HCT116 (cell line): ENCODE measurements at regions not wholly inside any gene's neighbourhood (a gene's known extent, or its start where the extent isn't known, plus 50 kb on each side); places are given as distances from the start of the nearest gene placed in this dataset.

Experiments
- ATAC-seq: fragments of 200-7000 bp; cut with Tn5 transposase; 2 replicates; pipeline ENCODE4 v1.9.1; 2020; ENCODE audit warnings: mild to moderate bottlenecking, moderate library complexity
- BruUV-seq: library from RNA; stranded (reverse); fragments of 400-500 nt; replicated peaks from 2 replicates; lab custom pipeline; 2021; lab: Mats Ljungman, UMichigan
- CTCF ChIA-PET: fragments of 300-600 bp; sonication (Branson Sonifier 250); formaldehyde crosslinking; loops from one replicate; lab custom pipeline; 2021; ENCODE audit warnings: antibody characterized with exemption; lab: Charles Lee
- POLR2A ChIA-PET: fragments of 300-600, 350-600 bp; sonication (Branson Sonifier 250); formaldehyde crosslinking; loops from one replicate; lab custom pipeline; 2021; ENCODE audit warnings: antibody characterized with exemption; lab: Charles Lee
- RAD21 ChIA-PET, 2 experiments: fragments of 300-600 bp; sonication (Branson Sonifier 250); formaldehyde crosslinking; loops; one replicate each; lab custom pipeline; 2023; ENCODE audit warnings: low total read pairs in 2 of 2; ENCODE audit not compliant: uncharacterized antibody in 2 of 2, unreplicated experiment in 2 of 2, low non-redundant PET in 1 of 2; lab: Charles Lee
- DNase-seq: peaks from one replicate; pipeline ENCODE4 v3.0.0-alpha.2; 2010; ENCODE audit warnings: low read depth, low spot score
- H2AFZ ChIP-seq: fragments of 200-600 bp; shearing (Covaris generic), sonication (generic); 2 replicates; pipeline ENCODE4 v1.6.1; 2017; ENCODE audit warnings: low read depth, mixed run types, mixed read lengths, antibody characterized with exemption, low read length; ENCODE audit not compliant: poor library complexity, severe bottlenecking
- H3K27ac ChIP-seq: 2 replicates; pipeline ENCODE4 v1.5.1; 2012; ENCODE audit warnings: low read depth, low read length
- H3K27me3 ChIP-seq: fragments of 200-600 bp; sonication (generic); 2 replicates; pipeline ENCODE4 v1.6.1; 2016; ENCODE audit warnings: mixed run types, low read length, mixed read lengths; ENCODE audit not compliant: insufficient read depth
- H3K36me3 ChIP-seq, 2 experiments: fragments of 200-500 bp in 1 of 2; fragments of 200-600 bp in 1 of 2; sonication (Bioruptor generic) in 1 of 2; sonication (generic) in 1 of 2; 2 replicates each; pipeline versions ENCODE4 v1.5.1 to v1.6.1; 2014 to 2016; ENCODE audit warnings: low read length in 2 of 2, inconsistent platforms in 1 of 2, mixed read lengths in 1 of 2, mixed run types in 1 of 2; ENCODE audit not compliant: insufficient read depth in 2 of 2, control insufficient read depth in 1 of 2
- H3K4me1 ChIP-seq, 2 experiments: fragments of 200-600 bp in 1 of 2; sonication (generic) in 1 of 2; 2 replicates each; pipeline versions ENCODE4 v1.5.1 to v1.6.1; 2012 to 2017; ENCODE audit warnings: low read length in 2 of 2, inconsistent platforms in 1 of 2, mild to moderate bottlenecking in 1 of 2, mixed read lengths in 1 of 2, mixed run types in 1 of 2, moderate library complexity in 1 of 2; ENCODE audit not compliant: insufficient read depth in 2 of 2, control insufficient read depth in 1 of 2
- H3K4me2 ChIP-seq: fragments of 200-600 bp; sonication (generic); 2 replicates; pipeline ENCODE4 v1.6.1; 2017; ENCODE audit warnings: mixed run types, low read length, mixed read lengths
- H3K4me3 ChIP-seq, 2 experiments: fragments of 200-600 bp in 1 of 2; sonication (generic) in 1 of 2; replicated peaks in 1 of 2; 2 replicates each; pipeline ENCODE4 v1.5.1; 2011 to 2016; ENCODE audit warnings: low read length in 2 of 2, control low read depth in 1 of 2, low read depth in 1 of 2, mild to moderate bottlenecking in 1 of 2, mixed read lengths in 1 of 2, mixed run types in 1 of 2
- H3K79me2 ChIP-seq: fragments of 200-600 bp; sonication (generic); 2 replicates; pipeline ENCODE4 v1.6.1; 2017; ENCODE audit warnings: mild to moderate bottlenecking, mixed run types, low read length, moderate library complexity, mixed read lengths; ENCODE audit not compliant: insufficient read depth
- H3K9ac ChIP-seq: fragments of 200-600 bp; sonication (generic); 2 replicates; pipeline ENCODE4 v1.6.1; 2016; ENCODE audit warnings: low read length, mixed read lengths
- H3K9me2 ChIP-seq: fragments of 200-600 bp; sonication (generic), shearing (Covaris generic); 2 replicates; pipeline ENCODE4 v1.6.1; 2017; ENCODE audit warnings: mixed run types, mild to moderate bottlenecking, moderate library complexity; ENCODE audit not compliant: insufficient read depth
- H3K9me3 ChIP-seq, 2 experiments: fragments of 200-500 bp in 1 of 2; fragments of 200-600 bp in 1 of 2; sonication (Bioruptor generic) in 1 of 2; sonication (generic) in 1 of 2; 2 replicates each; pipeline ENCODE4 v1.6.1; 2014 to 2017; ENCODE audit warnings: low read length in 2 of 2, mixed read lengths in 2 of 2, inconsistent platforms in 1 of 2, low read depth in 1 of 2, mild to moderate bottlenecking in 1 of 2, mixed run types in 1 of 2, moderate library complexity in 1 of 2; ENCODE audit not compliant: control insufficient read depth in 1 of 2, insufficient read depth in 1 of 2
- H4K20me1 ChIP-seq: fragments of 200-600 bp; sonication (generic), shearing (Covaris generic); 2 replicates; pipeline ENCODE4 v1.6.1; 2017; ENCODE audit warnings: mixed run types, mild to moderate bottlenecking, moderate library complexity; ENCODE audit not compliant: insufficient read depth
- CBX3 ChIP-seq: IDR thresholded peaks from 2 replicates; pipeline ENCODE4 v1.6.1; 2012; ENCODE audit warnings: low read depth
- CEBPB ChIP-seq: IDR thresholded peaks from 2 replicates; pipeline ENCODE4 v1.6.1; 2012; ENCODE audit warnings: low read depth
- CTCF ChIP-seq, 3 experiments: fragments of 200-600 bp in 1 of 3; sonication (generic) in 1 of 3; IDR thresholded peaks in 2 of 3; conservative IDR thresholded peaks in 1 of 3; 2 replicates each; pipeline ENCODE4 v1.5.1; 2012 to 2017; ENCODE audit warnings: low read depth in 2 of 3, low read length in 2 of 3, antibody characterized with exemption in 1 of 3, borderline replicate concordance in 1 of 3, control low read depth in 1 of 3, mild to moderate bottlenecking in 1 of 3, mixed read lengths in 1 of 3, mixed run types in 1 of 3, moderate library complexity in 1 of 3; ENCODE audit not compliant: insufficient read depth in 1 of 3
- EGR1 ChIP-seq: IDR thresholded peaks from 2 replicates; pipeline ENCODE4 v1.6.1; 2012; ENCODE audit warnings: low read depth
- ELF1 ChIP-seq: IDR thresholded peaks from 2 replicates; pipeline ENCODE4 v1.6.1; 2012; ENCODE audit warnings: low read depth, borderline replicate concordance
- EZH2phosphoT487 ChIP-seq: fragments of 200-600 bp; IDR thresholded peaks from 2 replicates; pipeline ENCODE4 v1.6.1; 2018; ENCODE audit warnings: antibody characterized with exemption, borderline replicate concordance
- POLR2AphosphoS5 ChIP-seq: IDR thresholded peaks from 2 replicates; pipeline ENCODE4 v1.6.1; 2011; ENCODE audit warnings: mild to moderate bottlenecking, low read depth, low read length, moderate library complexity
- SP1 ChIP-seq: IDR thresholded peaks from 2 replicates; pipeline ENCODE4 v1.6.1; 2012; ENCODE audit warnings: low read depth
- SRF ChIP-seq: IDR thresholded peaks from 2 replicates; pipeline ENCODE4 v1.6.1; 2012; ENCODE audit warnings: low read depth
- YY1 ChIP-seq: IDR thresholded peaks from 2 replicates; pipeline ENCODE4 v1.6.1; 2011; ENCODE audit warnings: low read length, low read depth, moderate library complexity, mild to moderate bottlenecking; ENCODE audit not compliant: insufficient replicate concordance; ENCODE audit errors: extremely low read depth
- ZBTB33 ChIP-seq: IDR thresholded peaks from 2 replicates; pipeline ENCODE4 v1.6.1; 2011; ENCODE audit warnings: mild to moderate bottlenecking, low read length, moderate library complexity; ENCODE audit not compliant: insufficient replicate concordance; ENCODE audit errors: extremely low read depth
- ZNF274 ChIP-seq: fragments of 200-500 bp; sonication (Bioruptor generic); IDR thresholded peaks from 2 replicates; pipeline ENCODE4 v1.6.1; 2014; ENCODE audit warnings: mild to moderate bottlenecking, low read depth, low read length, inconsistent platforms
- intact Hi-C: fragments of 100-400 bp; cut with micrococcal nuclease; formaldehyde crosslinking; loops from 2 replicates; pipeline ENCODE4 v1.10.0; 2022
- TF ChIP-seq, protein P1 (sequence below): IDR thresholded peaks from 2 replicates; pipeline ENCODE4 v1.6.1; 2012; ENCODE audit warnings: low read depth
- TF ChIP-seq, protein P2 (sequence below): IDR thresholded peaks from 2 replicates; pipeline ENCODE4 v1.6.1; 2012

- TF ChIP-seq CTCF (IDR thresholded peaks at IDR 0.05 in 2 of 3, conservative IDR thresholded peaks at IDR 0.05 in 1 of 3; ENCODE audit: borderline replicate concordance in 1 of 3, insufficient read depth in 1 of 3, low read depth in 2 of 3, low read length in 2 of 3) (no peak), ELF1 (no peak)
Observed at GRCh38 chr7:36085096-36085495, 68.0 kb upstream of the EEPD1 start (continued).

DNA sequence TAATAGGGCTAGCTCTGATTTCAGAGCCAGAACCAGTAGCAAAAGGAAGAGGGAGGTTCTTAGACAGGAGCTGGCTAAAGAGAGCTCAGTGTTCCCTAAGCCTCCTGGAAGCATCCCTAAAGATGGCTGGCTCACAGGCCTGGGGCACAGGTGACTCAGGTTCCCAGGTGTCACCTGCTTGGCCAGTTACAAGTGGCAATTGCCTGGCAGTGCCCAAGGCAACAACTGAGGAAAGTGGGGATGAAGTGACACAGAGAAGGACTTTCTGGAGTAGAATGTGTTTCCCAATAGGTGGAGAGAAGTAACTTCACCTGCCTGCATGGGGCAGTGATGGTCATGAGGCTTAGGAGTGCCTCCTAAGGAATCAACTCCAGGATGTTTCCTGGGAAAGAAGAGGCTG lies 66.5 kb upstream of the EEPD1 start:
- Histone ChIP-seq H2AFZ (no peak overlapping the region), H3K9me3 (no peaks in the 10 kb centered on the region), H3K27ac (no peak overlapping the region), H3K9ac (no peak overlapping the region), H3K27me3 (no peaks in the 10 kb centered on the region), H3K9me2 (no peaks in the 10 kb centered on the region), H3K4me2 (no peak overlapping the region), H3K4me3 (no peak overlapping the region), H3K4me1 (peaks cover 0 to 10% of the 10 kb centered on the region in 2 experiments; a peak in 2 of 4 replicates), H3K79me2 (no peaks in the 10 kb centered on the region), H3K36me3 (no peaks in the 10 kb centered on the region), H4K20me1 (no peaks in the 10 kb centered on the region)
- no peak for ATAC-seq
- CTCF ChIA-PET: interaction anchor here (1.0 kb wide), 1 partner anchor 206 kb away, joined by 3 read pairs; no protein-coding TSS in a partner anchor
- RAD21 ChIA-PET: no interaction called here
- POLR2A ChIA-PET: no interaction called here
- no TSS peak for BruUV-seq
- no peak for DNase-seq
- intact Hi-C loops: no loop called here
- no peak for TF ChIP-seq SRF
- no peak for TF ChIP-seq EZH2phosphoT487
- TF ChIP-seq EGR1: no peak
- TF ChIP-seq POLR2AphosphoS5: no peak
- TF ChIP-seq ZBTB33: no peak
- no peak for TF ChIP-seq ZNF274
- TF ChIP-seq CBX3: no peak
- no peak for TF ChIP-seq CTCF (IDR thresholded peaks at IDR 0.05 in 2 of 3, conservative IDR thresholded peaks at IDR 0.05 in 1 of 3; ENCODE audit: borderline replicate concordance in 1 of 3, insufficient read depth in 1 of 3, low read depth in 2 of 3, low read length in 2 of 3)
- TF ChIP-seq SP1: no peak
- TF ChIP-seq, protein P1, sequence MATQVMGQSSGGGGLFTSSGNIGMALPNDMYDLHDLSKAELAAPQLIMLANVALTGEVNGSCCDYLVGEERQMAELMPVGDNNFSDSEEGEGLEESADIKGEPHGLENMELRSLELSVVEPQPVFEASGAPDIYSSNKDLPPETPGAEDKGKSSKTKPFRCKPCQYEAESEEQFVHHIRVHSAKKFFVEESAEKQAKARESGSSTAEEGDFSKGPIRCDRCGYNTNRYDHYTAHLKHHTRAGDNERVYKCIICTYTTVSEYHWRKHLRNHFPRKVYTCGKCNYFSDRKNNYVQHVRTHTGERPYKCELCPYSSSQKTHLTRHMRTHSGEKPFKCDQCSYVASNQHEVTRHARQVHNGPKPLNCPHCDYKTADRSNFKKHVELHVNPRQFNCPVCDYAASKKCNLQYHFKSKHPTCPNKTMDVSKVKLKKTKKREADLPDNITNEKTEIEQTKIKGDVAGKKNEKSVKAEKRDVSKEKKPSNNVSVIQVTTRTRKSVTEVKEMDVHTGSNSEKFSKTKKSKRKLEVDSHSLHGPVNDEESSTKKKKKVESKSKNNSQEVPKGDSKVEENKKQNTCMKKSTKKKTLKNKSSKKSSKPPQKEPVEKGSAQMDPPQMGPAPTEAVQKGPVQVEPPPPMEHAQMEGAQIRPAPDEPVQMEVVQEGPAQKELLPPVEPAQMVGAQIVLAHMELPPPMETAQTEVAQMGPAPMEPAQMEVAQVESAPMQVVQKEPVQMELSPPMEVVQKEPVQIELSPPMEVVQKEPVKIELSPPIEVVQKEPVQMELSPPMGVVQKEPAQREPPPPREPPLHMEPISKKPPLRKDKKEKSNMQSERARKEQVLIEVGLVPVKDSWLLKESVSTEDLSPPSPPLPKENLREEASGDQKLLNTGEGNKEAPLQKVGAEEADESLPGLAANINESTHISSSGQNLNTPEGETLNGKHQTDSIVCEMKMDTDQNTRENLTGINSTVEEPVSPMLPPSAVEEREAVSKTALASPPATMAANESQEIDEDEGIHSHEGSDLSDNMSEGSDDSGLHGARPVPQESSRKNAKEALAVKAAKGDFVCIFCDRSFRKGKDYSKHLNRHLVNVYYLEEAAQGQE: no peak
- TF ChIP-seq YY1: no peak
- no peak for TF ChIP-seq CEBPB
- TF ChIP-seq, protein P2, sequence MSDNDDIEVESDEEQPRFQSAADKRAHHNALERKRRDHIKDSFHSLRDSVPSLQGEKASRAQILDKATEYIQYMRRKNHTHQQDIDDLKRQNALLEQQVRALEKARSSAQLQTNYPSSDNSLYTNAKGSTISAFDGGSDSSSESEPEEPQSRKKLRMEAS: no peak
- no peak for TF ChIP-seq ELF1
